ENCODE measurements at regions not wholly inside any gene's neighbourhood (a gene's known extent, or its start where the extent isn't known, plus 50 kb on each side); places are given as distances from the start of the nearest gene placed in this dataset.

- no peak for DNase-seq (ENCODE audit: low read depth, low spot score)
- no peak overlapping the region for H3K4me3 ChIP-seq (ENCODE audit: low read length)
These were observed 69.0 kb downstream of the KIF2B start for GRCh38 chr17:53891726-53892125.

GRCh38 chr17:53892222-53892621, 69.5 kb downstream of the KIF2B start:
- no peak overlapping the region for H3K4me3 ChIP-seq (ENCODE audit: low read length)
- DNase-seq (ENCODE audit: low read depth, low spot score): no peak

GRCh38 chr17:53894591-53894990, 71.9 kb downstream of the KIF2B start:
- H3K4me3 ChIP-seq (ENCODE audit: low read length): no peak overlapping the region
- DNase-seq (ENCODE audit: low read depth, low spot score): no peak

GRCh38 chr17:53896047-53896446, 73.3 kb downstream of the KIF2B start:
- DNase-seq (ENCODE audit: low read depth, low spot score): no peak
- H3K4me3 ChIP-seq (ENCODE audit: low read length): no peak overlapping the region

GRCh38 chr17:53900951-53901350, 78.2 kb downstream of the KIF2B start:
- H3K4me3 ChIP-seq (ENCODE audit: low read length): no peak overlapping the region
- DNase-seq (ENCODE audit: low read depth, low spot score): no peak

- no peak for DNase-seq (ENCODE audit: low read depth, low spot score)
- no peak overlapping the region for H3K4me3 ChIP-seq (ENCODE audit: low read length)
These were observed 84.7 kb downstream of the KIF2B start for GRCh38 chr17:53907435-53907834.

- H3K4me3 ChIP-seq (ENCODE audit: low read length): no peak overlapping the region
- DNase-seq (ENCODE audit: low read depth, low spot score): no peak
These were observed 87.1 kb downstream of the KIF2B start for GRCh38 chr17:53909802-53910201.

GRCh38 chr17:53912117-53912516, 89.4 kb downstream of the KIF2B start:
- DNase-seq (ENCODE audit: low read depth, low spot score): no peak
- no peak overlapping the region for H3K4me3 ChIP-seq (ENCODE audit: low read length)

- DNase-seq (ENCODE audit: low read depth, low spot score): no peak
- no peak overlapping the region for H3K4me3 ChIP-seq (ENCODE audit: low read length)
These were observed 96.6 kb downstream of the KIF2B start for GRCh38 chr17:53919356-53919755.

GRCh38 chr17:53924530-53925455, 102.1 kb downstream of the KIF2B start:
- no peak overlapping the region for H3K4me3 ChIP-seq (ENCODE audit: low read length)
- no peak for DNase-seq (ENCODE audit: low read depth, low spot score)

GRCh38 chr17:53932386-53932785, 109.7 kb downstream of the KIF2B start:
- no peak overlapping the region for H3K4me3 ChIP-seq (ENCODE audit: low read length)
- no peak for DNase-seq (ENCODE audit: low read depth, low spot score)

- no peak overlapping the region for H3K4me3 ChIP-seq (ENCODE audit: low read length)
- DNase-seq (ENCODE audit: low read depth, low spot score): no peak
These were observed 112.2 kb downstream of the KIF2B start for GRCh38 chr17:53934931-53935330.

- no peak overlapping the region for H3K4me3 ChIP-seq (ENCODE audit: low read length)
- no peak for DNase-seq (ENCODE audit: low read depth, low spot score)
These were observed 118.5 kb downstream of the KIF2B start for GRCh38 chr17:53941231-53941630.

GRCh38 chr17:53942436-53942835, 119.7 kb downstream of the KIF2B start:
- H3K4me3 ChIP-seq (ENCODE audit: low read length): no peak overlapping the region

GRCh38 chr17:53942898-53943297, 120.2 kb downstream of the KIF2B start:
- no peak overlapping the region for H3K4me3 ChIP-seq (ENCODE audit: low read length)
- DNase-seq (ENCODE audit: low read depth, low spot score): no peak

More at GRCh38 chr17:53942436-53942835, 119.7 kb downstream of the KIF2B start:
- no peak for DNase-seq (ENCODE audit: low read depth, low spot score)

GRCh38 chr17:53948323-53948722, 125.6 kb downstream of the KIF2B start:
- no peak for DNase-seq (ENCODE audit: low read depth, low spot score)
- H3K4me3 ChIP-seq (ENCODE audit: low read length): no peak overlapping the region

GRCh38 chr17:53949473-53950090, 126.9 kb downstream of the KIF2B start:
- no peak for DNase-seq (ENCODE audit: low read depth, low spot score)
- no peak overlapping the region for H3K4me3 ChIP-seq (ENCODE audit: low read length)

GRCh38 chr17:53950207-53950857, 127.6 kb downstream of the KIF2B start:
- peak; percentile 23 for DNase-seq (ENCODE audit: low read depth, low spot score)
- H3K4me3 ChIP-seq (ENCODE audit: low read length): no peak overlapping the region

GRCh38 chr17:53950858-53951250, 128.1 kb downstream of the KIF2B start:
- no peak for DNase-seq (ENCODE audit: low read depth, low spot score)

GRCh38 chr17:53971361-53971760, 148.6 kb downstream of the KIF2B start:
- no peak for DNase-seq (ENCODE audit: low read depth, low spot score)
- H3K4me3 ChIP-seq (ENCODE audit: low read length): no peak overlapping the region

More at GRCh38 chr17:53950858-53951250, 128.1 kb downstream of the KIF2B start:
- H3K4me3 ChIP-seq (ENCODE audit: low read length): no peak overlapping the region
